ENCODE measurements at regions not wholly inside any gene's neighbourhood (a gene's known extent, or its start where the extent isn't known, plus 50 kb on each side); places are given as distances from the start of the nearest gene placed in this dataset.

- no peaks in the 10 kb centered on the region for H3K36me3 ChIP-seq (ENCODE audit: control insufficient read depth, insufficient read depth, low read length)
- DNase-seq (ENCODE audit: low read depth in 4 of 6, low spot score in 6 of 6) = no peak
- WGBS (ENCODE audit: insufficient coverage) = 100% methylated on average over 1 of the region's 5 CpGs
- no peaks in the 10 kb centered on the region for H3K9me3 ChIP-seq (ENCODE audit: control insufficient read depth, insufficient read depth, low read length)
- no peaks in the 10 kb centered on the region for H3K4me1 ChIP-seq (ENCODE audit: control insufficient read depth, insufficient read depth, low read length)
- no peak overlapping the region for H3K27ac ChIP-seq (ENCODE audit: low read depth, low read length)
- H3K4me3 ChIP-seq (ENCODE audit: low read depth, low read length) = no peak overlapping the region
- no peaks in the 10 kb centered on the region for H3K27me3 ChIP-seq (ENCODE audit: control insufficient read depth, insufficient read depth, low read length)
Measured at GRCh38 chr10:10587744-10588393, 429.8 kb upstream of the CELF2 start.

GRCh38 chr10:10589540-10590303 lies 427.9 kb upstream of the CELF2 start:
- Histone ChIP-seq H3K9me3 (ENCODE audit: control insufficient read depth, insufficient read depth, low read length) (no peaks in the 10 kb centered on the region), H3K4me1 (ENCODE audit: control insufficient read depth, insufficient read depth, low read length) (no peaks in the 10 kb centered on the region), H3K27ac (ENCODE audit: low read depth, low read length) (no peak overlapping the region), H3K36me3 (ENCODE audit: control insufficient read depth, insufficient read depth, low read length) (no peaks in the 10 kb centered on the region), H3K4me3 (ENCODE audit: low read depth, low read length) (no peak overlapping the region), H3K27me3 (ENCODE audit: control insufficient read depth, insufficient read depth, low read length) (no peaks in the 10 kb centered on the region)
- WGBS (ENCODE audit: insufficient coverage) = 83% methylated on average over 3 of the region's 4 CpGs
- peak in 1 of 6 donors; percentile 45 for DNase-seq (ENCODE audit: low read depth in 4 of 6, low spot score in 6 of 6)

GRCh38 chr10:10591715-10592341 lies 425.8 kb upstream of the CELF2 start:
- Histone ChIP-seq H3K27me3 (ENCODE audit: control insufficient read depth, insufficient read depth, low read length) (no peaks in the 10 kb centered on the region), H3K4me1 (ENCODE audit: control insufficient read depth, insufficient read depth, low read length) (no peaks in the 10 kb centered on the region), H3K36me3 (ENCODE audit: control insufficient read depth, insufficient read depth, low read length) (no peaks in the 10 kb centered on the region), H3K9me3 (ENCODE audit: control insufficient read depth, insufficient read depth, low read length) (no peaks in the 10 kb centered on the region), H3K4me3 (ENCODE audit: low read depth, low read length) (no peak overlapping the region), H3K27ac (ENCODE audit: low read depth, low read length) (no peak overlapping the region)
- peak in 2 of 6 donors; percentile 68 to 77 for DNase-seq (ENCODE audit: low read depth in 4 of 6, low spot score in 6 of 6)
- no CpG with 5 or more reads among the region's 8 CpGs for WGBS (ENCODE audit: insufficient coverage)

DNA sequence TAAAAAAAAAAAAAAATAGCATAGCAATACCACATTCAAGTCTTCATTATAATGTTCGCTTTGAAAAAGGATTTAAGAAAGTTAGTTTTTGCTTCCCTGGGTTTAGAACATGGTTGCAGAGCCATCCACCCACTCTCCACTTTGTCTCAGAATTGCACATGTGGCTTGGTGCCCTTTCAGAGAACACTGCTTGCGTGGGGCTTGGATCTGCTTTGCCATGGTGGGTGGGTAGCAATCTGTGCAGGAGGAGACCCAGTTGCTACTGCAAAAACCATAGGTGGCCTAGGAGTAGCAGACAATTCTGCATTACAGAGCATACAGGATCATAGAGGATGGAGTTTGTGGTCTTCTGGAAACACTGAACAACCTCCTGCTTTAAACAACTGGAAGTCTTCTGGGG lies 421.4 kb upstream of the CELF2 start:
- DNase-seq (ENCODE audit: low read depth in 4 of 6, low spot score in 6 of 6) = no peak
- H3K4me1 ChIP-seq (ENCODE audit: control insufficient read depth, insufficient read depth, low read length) = no peaks in the 10 kb centered on the region
- H3K4me3 ChIP-seq (ENCODE audit: low read depth, low read length) = no peak overlapping the region
- WGBS (ENCODE audit: insufficient coverage) = 100% methylated on average over 1 of the region's 2 CpGs
- no peaks in the 10 kb centered on the region for H3K36me3 ChIP-seq (ENCODE audit: control insufficient read depth, insufficient read depth, low read length)
- no peak overlapping the region for H3K27ac ChIP-seq (ENCODE audit: low read depth, low read length)
- no peaks in the 10 kb centered on the region for H3K27me3 ChIP-seq (ENCODE audit: control insufficient read depth, insufficient read depth, low read length)
- H3K9me3 ChIP-seq (ENCODE audit: control insufficient read depth, insufficient read depth, low read length) = no peaks in the 10 kb centered on the region

- Histone ChIP-seq H3K4me3 (ENCODE audit: low read depth, low read length) (no peak overlapping the region), H3K4me1 (ENCODE audit: control insufficient read depth, insufficient read depth, low read length) (no peaks in the 10 kb centered on the region), H3K9me3 (ENCODE audit: control insufficient read depth, insufficient read depth, low read length) (no peaks in the 10 kb centered on the region), H3K27me3 (ENCODE audit: control insufficient read depth, insufficient read depth, low read length) (no peaks in the 10 kb centered on the region), H3K27ac (ENCODE audit: low read depth, low read length) (no peak overlapping the region), H3K36me3 (ENCODE audit: control insufficient read depth, insufficient read depth, low read length) (no peaks in the 10 kb centered on the region)
- WGBS (ENCODE audit: insufficient coverage) = 79% methylated on average over 2 of the region's 5 CpGs
- no peak for DNase-seq (ENCODE audit: low read depth in 4 of 6, low spot score in 6 of 6)
Measured at GRCh38 chr10:10598297-10598696, 419.4 kb upstream of the CELF2 start.

DNA sequence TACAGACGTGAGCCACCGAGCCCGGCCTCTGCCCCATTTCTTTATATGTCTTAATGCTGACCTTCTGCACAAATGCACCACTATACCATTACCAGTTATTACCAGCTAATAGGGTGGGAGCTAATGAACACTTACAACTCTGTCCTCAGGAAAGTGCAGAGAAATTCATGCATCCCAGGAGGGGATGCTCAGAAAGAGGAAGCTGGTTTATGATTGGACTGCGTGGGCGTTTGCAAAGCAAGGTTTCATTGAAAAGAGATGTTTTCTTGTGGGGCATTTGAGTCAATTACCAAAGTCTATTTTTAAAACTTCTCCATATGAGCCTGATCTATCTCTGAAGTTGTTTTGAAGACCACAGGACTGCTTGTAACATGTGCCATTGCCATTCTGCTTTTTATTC lies 417.7 kb upstream of the CELF2 start:
- no peaks in the 10 kb centered on the region for H3K4me1 ChIP-seq (ENCODE audit: control insufficient read depth, insufficient read depth, low read length)
- H3K9me3 ChIP-seq (ENCODE audit: control insufficient read depth, insufficient read depth, low read length) = no peaks in the 10 kb centered on the region
- no peak overlapping the region for H3K27ac ChIP-seq (ENCODE audit: low read depth, low read length)
- H3K4me3 ChIP-seq (ENCODE audit: low read depth, low read length) = no peak overlapping the region
- no peaks in the 10 kb centered on the region for H3K36me3 ChIP-seq (ENCODE audit: control insufficient read depth, insufficient read depth, low read length)
- WGBS (ENCODE audit: insufficient coverage) = no CpG with 5 or more reads among the region's 5 CpGs
- H3K27me3 ChIP-seq (ENCODE audit: control insufficient read depth, insufficient read depth, low read length) = no peaks in the 10 kb centered on the region
- DNase-seq (ENCODE audit: low read depth in 4 of 6, low spot score in 6 of 6) = no peak

GRCh38 chr10:10605551-10606081 lies 412.1 kb upstream of the CELF2 start:
- no peaks in the 10 kb centered on the region for H3K9me3 ChIP-seq (ENCODE audit: control insufficient read depth, insufficient read depth, low read length)
- 88% methylated on average over 9 of the region's 9 CpGs for WGBS (ENCODE audit: insufficient coverage)
- peak in 1 of 6 donors; percentile 11 for DNase-seq (ENCODE audit: low read depth in 4 of 6, low spot score in 6 of 6)
- H3K4me1 ChIP-seq (ENCODE audit: control insufficient read depth, insufficient read depth, low read length) = no peaks in the 10 kb centered on the region
- no peaks in the 10 kb centered on the region for H3K36me3 ChIP-seq (ENCODE audit: control insufficient read depth, insufficient read depth, low read length)
- no peaks in the 10 kb centered on the region for H3K27me3 ChIP-seq (ENCODE audit: control insufficient read depth, insufficient read depth, low read length)
- H3K27ac ChIP-seq (ENCODE audit: low read depth, low read length) = no peak overlapping the region
- H3K4me3 ChIP-seq (ENCODE audit: low read depth, low read length) = no peak overlapping the region

DNA sequence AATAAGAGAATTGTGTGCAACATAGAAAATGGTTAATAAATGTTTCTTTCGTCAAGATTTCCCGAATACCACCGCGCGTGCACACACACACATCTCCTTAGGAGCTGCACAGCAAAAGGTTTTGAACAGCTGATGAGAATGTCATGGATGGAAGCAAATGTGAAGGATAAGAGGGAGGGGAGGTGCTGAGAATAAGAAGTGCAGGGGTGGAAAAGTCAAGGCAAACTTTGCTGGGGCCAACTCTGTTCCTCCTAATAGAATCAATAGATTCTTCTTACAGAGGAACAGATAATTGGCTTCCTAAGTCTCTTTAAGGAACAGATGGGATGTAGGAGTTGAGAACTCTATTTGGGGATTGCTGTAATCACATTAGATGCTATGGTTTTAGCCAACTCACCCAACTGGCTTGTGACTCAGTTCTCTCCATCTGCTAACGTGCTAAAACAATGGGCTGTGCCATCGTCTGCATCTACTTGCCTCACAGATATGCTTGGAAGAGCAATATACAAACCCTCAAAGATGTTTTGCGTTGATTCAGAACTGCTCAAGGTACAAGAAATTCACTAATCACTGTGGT lies 408.2 kb upstream of the CELF2 start:
- no peak overlapping the region for H3K4me3 ChIP-seq (ENCODE audit: low read depth, low read length)
- DNase-seq (ENCODE audit: low read depth in 4 of 6, low spot score in 6 of 6) = peak in 1 of 6 donors; percentile 93
- no peaks in the 10 kb centered on the region for H3K4me1 ChIP-seq (ENCODE audit: control insufficient read depth, insufficient read depth, low read length)
- no peaks in the 10 kb centered on the region for H3K9me3 ChIP-seq (ENCODE audit: control insufficient read depth, insufficient read depth, low read length)
- no peaks in the 10 kb centered on the region for H3K36me3 ChIP-seq (ENCODE audit: control insufficient read depth, insufficient read depth, low read length)
- WGBS (ENCODE audit: insufficient coverage) = 86% methylated on average over 2 of the region's 8 CpGs
- no peak overlapping the region for H3K27ac ChIP-seq (ENCODE audit: low read depth, low read length)
- H3K27me3 ChIP-seq (ENCODE audit: control insufficient read depth, insufficient read depth, low read length) = no peaks in the 10 kb centered on the region

GRCh38 chr10:10610171-10610570 lies 407.5 kb upstream of the CELF2 start:
- H3K4me1 ChIP-seq (ENCODE audit: control insufficient read depth, insufficient read depth, low read length) = no peaks in the 10 kb centered on the region

More at GRCh38 chr10:10610171-10610570, 407.5 kb upstream of the CELF2 start:
- H3K4me3 ChIP-seq (ENCODE audit: low read depth, low read length) = no peak overlapping the region
- no peaks in the 10 kb centered on the region for H3K36me3 ChIP-seq (ENCODE audit: control insufficient read depth, insufficient read depth, low read length)
- WGBS (ENCODE audit: insufficient coverage) = no CpG with 5 or more reads among the region's 1 CpG
- DNase-seq (ENCODE audit: low read depth in 4 of 6, low spot score in 6 of 6) = peak in 1 of 6 donors; percentile 77
- no peak overlapping the region for H3K27ac ChIP-seq (ENCODE audit: low read depth, low read length)
- H3K27me3 ChIP-seq (ENCODE audit: control insufficient read depth, insufficient read depth, low read length) = no peaks in the 10 kb centered on the region
- H3K9me3 ChIP-seq (ENCODE audit: control insufficient read depth, insufficient read depth, low read length) = no peaks in the 10 kb centered on the region
